Dendritic cell treated with granulocyte-macrophage colony-stimulating factor and Interleukin-4, amounts not matched to agents 40 ng/mL and 50 ng/mL, for 4 days (primary cell): ENCODE measurements at regions not wholly inside any gene's neighbourhood (a gene's known extent, or its start where the extent isn't known, plus 50 kb on each side); places are given as distances from the start of the nearest gene placed in this dataset.
"Not testable (repeated sequence)": the region's sequence is repeated elsewhere in the genome, so short reads cannot be mapped to it uniquely, and the experiment has no call there.

Experiments
- H3K27ac Mint-ChIP-seq: one replicate; pipeline ENCODE4 v1.8.0; 2022; ENCODE audit warnings: mild to moderate bottlenecking, mixed read lengths
- H3K27me3 Mint-ChIP-seq: one replicate; pipeline ENCODE4 v1.8.0; 2022; ENCODE audit warnings: mild to moderate bottlenecking, mixed read lengths
- H3K36me3 Mint-ChIP-seq: one replicate; pipeline ENCODE4 v1.8.0; 2022; ENCODE audit warnings: low read depth, mixed read lengths
- H3K4me1 Mint-ChIP-seq: one replicate; pipeline ENCODE4 v1.8.0; 2022; ENCODE audit warnings: low read depth, mixed read lengths
- H3K4me3 Mint-ChIP-seq: one replicate; pipeline ENCODE4 v1.8.0; 2022; ENCODE audit warnings: mild to moderate bottlenecking, moderate library complexity, mixed read lengths
- H3K9me3 Mint-ChIP-seq: one replicate; pipeline ENCODE4 v1.8.0; 2022; ENCODE audit warnings: mixed read lengths
- intact Hi-C: fragments of 100-400 bp; cut with micrococcal nuclease; formaldehyde crosslinking; loops from one replicate; pipeline ENCODE4 v1.15.0; 2022

DNA sequence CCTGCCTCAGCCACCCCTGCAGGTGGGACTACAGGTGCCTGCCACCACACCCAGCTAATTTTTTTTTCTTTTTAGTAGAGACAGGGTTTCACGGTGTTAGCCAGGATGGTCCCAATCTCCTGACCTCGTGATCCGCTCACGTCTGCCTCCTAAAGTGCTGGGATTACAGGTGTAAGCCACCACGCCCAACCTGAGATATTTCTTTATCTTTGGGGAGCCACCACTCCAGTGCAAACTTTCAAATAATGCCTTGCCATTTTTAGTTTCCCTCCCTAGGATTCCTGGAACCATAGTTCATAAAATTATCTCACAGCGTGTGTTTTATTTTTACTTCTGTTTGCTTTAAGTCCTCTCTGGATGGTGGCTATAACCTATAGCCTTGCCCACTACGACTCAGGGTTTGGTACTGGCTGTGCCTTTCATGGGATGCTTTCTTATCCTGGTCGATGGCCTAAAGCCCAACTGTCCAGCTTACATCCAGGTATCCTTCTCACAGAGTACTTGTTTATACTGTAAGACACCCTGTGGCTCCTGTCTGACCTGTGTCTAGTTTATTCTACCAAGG is 374.7 kb upstream of the NPAP1 start:
- H3K27me3 Mint-ChIP-seq, intact Hi-C loops, H3K36me3 Mint-ChIP-seq, H3K4me3 Mint-ChIP-seq, H3K27ac Mint-ChIP-seq, H3K4me1 Mint-ChIP-seq: not testable (repeated sequence)
- peaks cover 20% of the 10 kb centered on the region for H3K9me3 Mint-ChIP-seq

- H3K4me1 Mint-ChIP-seq, H3K36me3 Mint-ChIP-seq, H3K4me3 Mint-ChIP-seq, H3K27me3 Mint-ChIP-seq, intact Hi-C loops, H3K27ac Mint-ChIP-seq: not testable (repeated sequence)
- H3K9me3 Mint-ChIP-seq = peaks cover 20% of the 10 kb centered on the region
Measured at GRCh38 chr15:24301999-24302398, 373.6 kb upstream of the NPAP1 start.

GRCh38 chr15:24304747-24305146 is 370.8 kb upstream of the NPAP1 start:
- peaks cover 20% of the 10 kb centered on the region for H3K9me3 Mint-ChIP-seq
- H3K4me3 Mint-ChIP-seq, H3K36me3 Mint-ChIP-seq, H3K27me3 Mint-ChIP-seq, H3K27ac Mint-ChIP-seq, H3K4me1 Mint-ChIP-seq, intact Hi-C loops: not testable (repeated sequence)

DNA sequence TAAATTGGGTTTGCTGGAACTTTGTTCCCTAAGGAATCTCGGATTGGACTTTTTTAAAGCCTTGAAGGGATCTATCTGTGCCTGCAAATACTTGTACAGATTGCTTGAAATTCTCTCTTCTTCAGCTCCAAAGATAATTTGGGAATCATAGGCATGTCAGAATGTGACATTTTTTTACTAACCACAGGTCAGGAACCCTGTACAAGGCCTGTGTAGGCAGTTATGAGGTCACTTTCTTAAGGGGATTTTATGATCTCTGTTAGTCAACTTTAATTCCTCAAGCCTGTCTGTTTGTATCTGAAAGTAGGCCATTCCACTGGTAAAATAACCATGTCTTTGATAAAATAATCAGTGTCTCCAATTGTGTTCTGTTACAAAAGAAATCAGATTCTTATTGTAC is 369.9 kb upstream of the NPAP1 start:
- H3K4me1 Mint-ChIP-seq, intact Hi-C loops, H3K4me3 Mint-ChIP-seq, H3K36me3 Mint-ChIP-seq, H3K27ac Mint-ChIP-seq, H3K27me3 Mint-ChIP-seq: not testable (repeated sequence)
- H3K9me3 Mint-ChIP-seq = peaks cover 20% of the 10 kb centered on the region

DNA sequence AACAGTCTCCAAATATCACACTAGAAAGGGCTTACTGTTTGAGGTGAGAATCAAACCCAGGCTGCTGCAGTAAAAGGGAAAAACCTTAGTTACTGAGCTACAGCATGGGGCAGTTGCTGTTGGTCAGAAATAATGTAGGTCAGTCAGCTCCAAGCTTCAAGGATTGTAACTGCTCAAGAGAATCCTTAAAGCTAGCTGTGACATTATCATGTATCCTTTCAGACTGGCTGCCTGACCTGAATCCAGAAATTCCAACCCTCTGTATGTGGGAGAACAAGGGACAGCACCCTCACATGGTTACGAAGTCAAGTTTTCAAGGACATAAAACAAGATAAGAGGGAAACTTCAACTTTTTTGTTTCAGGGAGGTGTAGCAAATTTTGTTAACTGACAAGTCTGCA is 365.9 kb upstream of the NPAP1 start:
- H3K9me3 Mint-ChIP-seq, H3K4me3 Mint-ChIP-seq, H3K4me1 Mint-ChIP-seq, H3K27ac Mint-ChIP-seq, intact Hi-C loops, H3K36me3 Mint-ChIP-seq, H3K27me3 Mint-ChIP-seq: not testable (repeated sequence)

GRCh38 chr15:24311692-24312091 is 363.9 kb upstream of the NPAP1 start:
- H3K36me3 Mint-ChIP-seq, H3K27ac Mint-ChIP-seq, H3K4me1 Mint-ChIP-seq, H3K27me3 Mint-ChIP-seq, intact Hi-C loops, H3K4me3 Mint-ChIP-seq: not testable (repeated sequence)
- H3K9me3 Mint-ChIP-seq = peaks cover 11% of the 10 kb centered on the region

DNA sequence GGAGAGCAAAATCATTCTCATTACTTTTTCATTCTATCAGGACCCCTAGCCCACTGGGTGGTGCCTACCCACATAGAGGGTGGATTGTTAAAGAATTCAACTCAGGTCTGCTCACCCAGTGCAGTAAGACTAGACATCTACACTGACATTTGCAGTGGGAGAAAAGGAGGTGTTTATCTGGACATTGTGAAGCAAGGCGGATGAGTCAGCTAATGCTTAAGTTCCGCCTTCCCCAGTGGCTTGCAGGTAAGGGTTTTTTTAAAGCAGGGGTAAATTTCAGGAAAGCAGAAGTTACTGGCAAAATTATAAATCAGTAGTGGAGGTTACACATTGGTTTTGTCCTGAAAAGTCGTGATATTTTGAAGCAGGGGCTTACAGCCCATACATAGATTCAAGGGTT is 359.2 kb upstream of the NPAP1 start:
- intact Hi-C loops, H3K4me3 Mint-ChIP-seq, H3K27me3 Mint-ChIP-seq, H3K4me1 Mint-ChIP-seq, H3K27ac Mint-ChIP-seq, H3K36me3 Mint-ChIP-seq: not testable (repeated sequence)
- H3K9me3 Mint-ChIP-seq = peaks cover 33% of the 10 kb centered on the region

- H3K27ac Mint-ChIP-seq = no peak overlapping the region
- peaks cover 33% of the 10 kb centered on the region for H3K9me3 Mint-ChIP-seq
- H3K4me3 Mint-ChIP-seq = no peak overlapping the region
- no peaks in the 10 kb centered on the region for H3K27me3 Mint-ChIP-seq
- intact Hi-C loops = no loop called here
- H3K36me3 Mint-ChIP-seq = no peaks in the 10 kb centered on the region
- no peaks in the 10 kb centered on the region for H3K4me1 Mint-ChIP-seq
Measured at GRCh38 chr15:24318981-24319380, 356.6 kb upstream of the NPAP1 start.

GRCh38 chr15:24324096-24324495 is 351.5 kb upstream of the NPAP1 start:
- H3K4me3 Mint-ChIP-seq, H3K4me1 Mint-ChIP-seq: not testable (repeated sequence)

GRCh38 chr15:24326513-24326912 is 349.1 kb upstream of the NPAP1 start:
- H3K4me3 Mint-ChIP-seq, intact Hi-C loops, H3K27me3 Mint-ChIP-seq, H3K36me3 Mint-ChIP-seq, H3K4me1 Mint-ChIP-seq, H3K27ac Mint-ChIP-seq: not testable (repeated sequence)
- H3K9me3 Mint-ChIP-seq = peaks cover 22% of the 10 kb centered on the region

More at GRCh38 chr15:24324096-24324495, 351.5 kb upstream of the NPAP1 start:
- intact Hi-C loops, H3K27ac Mint-ChIP-seq, H3K27me3 Mint-ChIP-seq, H3K36me3 Mint-ChIP-seq: not testable (repeated sequence)
- peaks cover 19% of the 10 kb centered on the region for H3K9me3 Mint-ChIP-seq

DNA sequence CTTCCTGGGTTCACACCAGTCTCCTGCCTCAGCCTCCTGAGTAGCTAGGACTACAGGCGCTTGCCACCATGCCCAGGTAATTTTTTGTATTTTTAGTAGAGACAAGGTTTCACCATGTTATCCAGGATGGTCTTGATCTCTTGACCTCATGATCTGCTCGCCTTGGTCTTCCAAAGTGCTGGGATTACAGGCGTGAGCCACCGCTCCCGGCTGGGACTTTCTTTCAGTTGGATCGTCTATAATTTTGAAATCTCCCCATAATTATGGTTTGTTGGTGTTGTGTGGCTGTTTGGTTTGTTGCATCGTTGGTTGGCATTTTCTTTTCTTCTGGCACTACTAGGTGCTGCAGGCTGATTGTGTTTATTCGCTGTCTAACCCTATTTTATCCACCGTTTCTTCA is 343.6 kb upstream of the NPAP1 start:
- H3K27ac Mint-ChIP-seq, H3K36me3 Mint-ChIP-seq, H3K4me3 Mint-ChIP-seq, H3K27me3 Mint-ChIP-seq, intact Hi-C loops, H3K4me1 Mint-ChIP-seq: not testable (repeated sequence)
- H3K9me3 Mint-ChIP-seq = peaks cover 46% of the 10 kb centered on the region

DNA sequence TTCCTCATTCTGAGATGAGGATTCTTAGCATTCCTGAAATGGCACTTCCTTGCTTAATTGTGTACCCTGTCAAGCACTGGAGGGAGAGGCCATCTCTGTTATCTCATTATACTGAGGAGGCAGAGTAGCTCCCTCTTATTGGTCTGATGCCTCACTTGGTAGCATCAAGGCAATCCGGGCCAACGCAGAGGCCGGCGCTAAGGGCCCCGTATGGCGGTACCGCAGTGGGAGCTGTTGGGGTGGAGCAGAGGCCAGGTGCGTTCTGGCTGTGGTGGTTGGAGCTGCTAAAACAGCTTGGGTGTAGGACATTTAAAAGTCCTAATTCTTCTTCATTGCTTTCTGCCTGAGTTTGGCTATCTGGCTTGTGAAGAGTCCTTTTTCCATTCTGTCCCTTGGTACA is 333.7 kb upstream of the NPAP1 start:
- H3K9me3 Mint-ChIP-seq = peaks cover 16% of the 10 kb centered on the region
- H3K27me3 Mint-ChIP-seq, intact Hi-C loops: not testable (repeated sequence)

GRCh38 chr15:24352777-24353176 is 322.8 kb upstream of the NPAP1 start:
- H3K4me3 Mint-ChIP-seq, intact Hi-C loops, H3K27me3 Mint-ChIP-seq, H3K9me3 Mint-ChIP-seq, H3K27ac Mint-ChIP-seq, H3K36me3 Mint-ChIP-seq, H3K4me1 Mint-ChIP-seq: not testable (repeated sequence)

More for the DNA sequence above, 333.7 kb upstream of the NPAP1 start:
- not testable (repeated sequence) for H3K27ac Mint-ChIP-seq, H3K4me3 Mint-ChIP-seq, H3K36me3 Mint-ChIP-seq, H3K4me1 Mint-ChIP-seq

DNA sequence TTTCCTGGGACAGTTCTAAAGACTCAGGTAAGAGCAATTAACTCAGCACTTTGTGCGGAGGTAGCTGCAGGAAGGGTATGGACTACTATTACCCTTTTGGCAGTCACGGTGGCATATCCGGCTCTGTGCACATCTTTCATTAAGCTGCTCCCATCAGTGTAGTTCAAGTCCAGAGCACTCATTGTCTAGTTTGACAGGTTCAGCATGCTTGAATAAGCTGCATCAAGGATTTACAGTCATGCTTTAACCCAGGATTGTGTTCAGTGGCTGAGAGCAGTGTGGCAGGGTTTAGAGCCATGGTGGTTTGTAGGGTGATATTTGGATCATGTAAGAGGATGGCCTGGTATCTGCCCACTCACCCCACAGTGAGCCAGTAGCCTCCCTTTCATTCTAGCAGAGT is 294.5 kb upstream of the NPAP1 start:
- H3K4me3 Mint-ChIP-seq, H3K27me3 Mint-ChIP-seq, intact Hi-C loops, H3K27ac Mint-ChIP-seq, H3K4me1 Mint-ChIP-seq, H3K36me3 Mint-ChIP-seq: not testable (repeated sequence)
- peaks cover 34% of the 10 kb centered on the region for H3K9me3 Mint-ChIP-seq

GRCh38 chr15:24385258-24385657 is 290.3 kb upstream of the NPAP1 start:
- H3K4me3 Mint-ChIP-seq, intact Hi-C loops, H3K4me1 Mint-ChIP-seq, H3K27me3 Mint-ChIP-seq, H3K36me3 Mint-ChIP-seq, H3K27ac Mint-ChIP-seq: not testable (repeated sequence)
- H3K9me3 Mint-ChIP-seq = peaks cover 16% of the 10 kb centered on the region
